A549 (cell line): ENCODE measurements at regions not wholly inside any gene's neighbourhood (a gene's known extent, or its start where the extent isn't known, plus 50 kb on each side); places are given as distances from the start of the nearest gene placed in this dataset.

Experiments
- ATAC-seq, 2 experiments: fragments of 200-7000 bp in 1 of 2; fragments of >200 bp in 1 of 2; cut with Nextera tagmentation in 1 of 2; cut with Tn5 transposase in 1 of 2; 3 replicates each; pipeline versions ENCODE4 v1.8.0 to v1.9.1; 2018 to 2020; ENCODE audit warnings: mild to moderate bottlenecking in 1 of 2, moderate library complexity in 1 of 2
- CTCF ChIA-PET: fragments of 300-600 bp; sonication (Branson Sonifier 250); formaldehyde crosslinking; extraction: SDS; loops from one replicate; lab custom pipeline; 2021; ENCODE audit warnings: antibody characterized with exemption, inconsistent platforms; lab: Yijun Ruan, JAX
- POLR2A ChIA-PET: fragments of 350-600 bp; formaldehyde crosslinking; extraction: SDS; loops from one replicate; lab custom pipeline; 2021; ENCODE audit warnings: antibody characterized with exemption, inconsistent platforms; lab: Yijun Ruan, JAX
- DNase-seq, 2 experiments: peaks; one replicate each; pipeline versions ENCODE4 v3.0.0 to v3.0.0-alpha.2; 2011 to 2016; ENCODE audit warnings: low read depth in 1 of 2, low spot score in 1 of 2
- FAIRE-seq: peaks from 2 replicates; lab custom pipeline; 2011; peaks lifted over from hg19 to GRCh38; lab: Jason Lieb, UNC
- H3K27ac ChIP-seq, 2 experiments: fragments of >200 bp; sonication (Bioruptor Twin); formaldehyde crosslinking; 3 replicates each; pipeline ENCODE4 v1.5.1; 2016 to 2017
- H3K4me1 ChIP-seq: fragments of >200 bp; sonication (Bioruptor Twin); formaldehyde crosslinking; 3 replicates; pipeline ENCODE4 v1.6.1; 2016
- H3K4me2 ChIP-seq: fragments of >200 bp; sonication (Bioruptor Twin); formaldehyde crosslinking; 3 replicates; pipeline ENCODE4 v1.6.1; 2016
- H3K4me3 ChIP-seq: fragments of >200 bp; sonication (Bioruptor Twin); formaldehyde crosslinking; 3 replicates; pipeline ENCODE4 v1.5.1; 2016
- H3K9me3 ChIP-seq: fragments of >200 bp; sonication (Bioruptor Twin); formaldehyde crosslinking; 3 replicates; pipeline ENCODE4 v1.6.1; 2016
- BHLHE40 ChIP-seq: IDR thresholded peaks from 2 replicates; pipeline ENCODE4 v1.6.1; 2012; ENCODE audit warnings: low read depth, low read length, inconsistent platforms
- CEBPB ChIP-seq, 2 experiments: fragments of >200 bp in 1 of 2; sonication (Bioruptor Twin) in 1 of 2; formaldehyde crosslinking in 1 of 2; IDR thresholded peaks; 2 replicates each; pipeline ENCODE4 v1.6.1; 2012 to 2016
- CHD2 ChIP-seq: fragments of 150-350 bp; IDR thresholded peaks from 2 replicates; pipeline ENCODE4 v1.6.1; 2014; ENCODE audit warnings: low read length; ENCODE audit not compliant: partially characterized antibody
- EHF ChIP-seq: fragments of 250-450 bp; sonication (Bioruptor Pico); IDR thresholded peaks from 2 replicates; pipeline ENCODE4 v1.5.0; 2020; ENCODE audit warnings: mild to moderate bottlenecking
- FOXS1 ChIP-seq: fragments of 250-450 bp; sonication (Bioruptor Pico); IDR thresholded peaks from 2 replicates; pipeline ENCODE4 v1.5.0; 2020; ENCODE audit warnings: mild to moderate bottlenecking, moderate library complexity
- HEYL ChIP-seq: fragments of 250-450 bp; sonication (Bioruptor Pico); IDR thresholded peaks from 2 replicates; pipeline ENCODE4 v1.8.0; 2021; ENCODE audit warnings: mild to moderate bottlenecking, moderate library complexity
- HOXB13 ChIP-seq: fragments of 250-450 bp; sonication (Bioruptor Pico); IDR thresholded peaks from 2 replicates; pipeline ENCODE4 v1.5.0; 2020; ENCODE audit warnings: low read depth, mild to moderate bottlenecking, moderate library complexity
- JUN ChIP-seq, 2 experiments: fragments of >200 bp; sonication (Bioruptor Twin); formaldehyde crosslinking; IDR thresholded peaks; 2 replicates in 1 of 2; 3 replicates in 1 of 2; pipeline ENCODE4 v1.6.1; 2016 to 2017
- NFE2L2 ChIP-seq: fragments of 150-350 bp; conservative IDR thresholded peaks from 2 replicates; pipeline ENCODE4 v1.6.1; 2014; ENCODE audit warnings: low read length
- PHF8 ChIP-seq: fragments of 200-600 bp; sonication (generic); IDR thresholded peaks from 2 replicates; pipeline ENCODE4 v1.6.1; 2016; ENCODE audit warnings: low read depth, mild to moderate bottlenecking, antibody characterized with exemption, moderate library complexity, borderline replicate concordance
- POLR2AphosphoS2 ChIP-seq: conservative IDR thresholded peaks from 2 replicates; pipeline ENCODE4 v1.6.1; 2012; ENCODE audit warnings: low read length, improper control_type of control experiment, inconsistent platforms
- RCOR1 ChIP-seq: fragments of 150-350 bp; IDR thresholded peaks from 2 replicates; pipeline ENCODE4 v1.6.1; 2014; ENCODE audit warnings: antibody characterized with exemption, low read length, low read depth
- RFX5 ChIP-seq: fragments of 450-650 bp; IDR thresholded peaks from 2 replicates; pipeline ENCODE4 v1.7.1; 2014; ENCODE audit warnings: antibody characterized with exemption, mild to moderate bottlenecking, moderate library complexity
- TFCP2L1 ChIP-seq: fragments of 250-450 bp; sonication (Bioruptor Pico); IDR thresholded peaks from 2 replicates; pipeline ENCODE4 v1.5.0; 2021; ENCODE audit warnings: mild to moderate bottlenecking
- TP53 ChIP-seq: fragments of 250-450 bp; sonication (Bioruptor Pico); IDR thresholded peaks from 2 replicates; pipeline ENCODE4 v1.5.0; 2021; ENCODE audit warnings: mild to moderate bottlenecking, moderate library complexity
- ZC3H11A ChIP-seq: fragments of 450-650 bp; IDR thresholded peaks from 2 replicates; pipeline ENCODE4 v1.6.1; 2014; ENCODE audit warnings: antibody characterized with exemption, mild to moderate bottlenecking
- ZFP36 ChIP-seq: fragments of 450-650 bp; IDR thresholded peaks from 2 replicates; pipeline ENCODE4 v1.6.1; 2014; ENCODE audit warnings: borderline replicate concordance; ENCODE audit not compliant: partially characterized antibody
- ZSCAN20 ChIP-seq: fragments of 250-450 bp; sonication (Bioruptor Pico); IDR thresholded peaks from 2 replicates; pipeline ENCODE4 v1.8.0; 2022; ENCODE audit warnings: mild to moderate bottlenecking, moderate library complexity
- WGBS: methylation state at CpG from one replicate; pipeline ENCODE4 v1.1.6; 2017; ENCODE audit errors: missing lambda C conversion rate; 5-methylcytosine and 5-hydroxymethylcytosine counted together
- TF ChIP-seq, protein P1 (sequence below): fragments of >200 bp; sonication (Bioruptor Twin); formaldehyde crosslinking; IDR thresholded peaks from 3 replicates; pipeline ENCODE4 v1.5.1; 2016
- TF ChIP-seq, protein P2 (sequence below): fragments of >200 bp; sonication (Bioruptor Twin); formaldehyde crosslinking; IDR thresholded peaks from 2 replicates; pipeline ENCODE4 v1.6.1; 2016

DNA sequence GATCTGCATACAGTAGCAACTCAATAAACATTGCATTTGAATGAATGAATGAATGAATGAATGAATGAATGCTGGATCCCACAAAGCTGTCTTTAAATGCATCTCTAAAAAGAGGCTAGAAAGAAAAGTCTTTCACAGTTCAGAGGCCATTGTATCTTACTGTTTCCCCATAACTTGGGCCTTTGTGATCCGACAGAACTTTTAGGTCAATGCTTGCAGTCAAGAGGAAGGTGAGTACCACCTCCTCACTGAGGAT lies 119.9 kb upstream of the COPS8 start:
- ChIA-PET CTCF (no interaction called here), POLR2A (no interaction called here)
- WGBS, result 67% methylated on average over 1 of the region's 1 CpG
- FAIRE-seq (no peak), DNase-seq (no peak), ATAC-seq (no peak)
- Histone ChIP-seq H3K27ac (no peak overlapping the region), H3K9me3 (no peaks in the 10 kb centered on the region), H3K4me3 (no peak overlapping the region), H3K4me1 (no peaks in the 10 kb centered on the region), H3K4me2 (no peak overlapping the region)
- TF ChIP-seq TP53 (CRISPR knock-in tag), result no peak

DNA sequence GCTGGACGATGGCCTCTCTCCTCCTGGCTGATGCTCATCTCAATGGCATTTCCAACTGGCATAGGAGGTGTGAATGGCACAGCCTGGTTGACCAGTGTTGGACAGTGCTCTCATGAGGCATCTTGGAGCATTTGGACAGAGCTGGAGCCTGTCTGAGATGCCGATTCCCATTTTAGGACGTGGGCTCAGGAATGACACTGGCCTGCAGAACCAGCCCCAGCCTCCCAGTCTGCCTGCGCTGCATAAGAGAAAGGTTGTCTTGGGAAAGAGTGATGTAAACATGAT lies 118.2 kb upstream of the COPS8 start:
- 71% methylated on average over 4 of the region's 4 CpGs for WGBS
- no peak for DNase-seq
- no peak for TF ChIP-seq TFCP2L1 (CRISPR knock-in tag)
- no peak for TF ChIP-seq FOXS1
- TF ChIP-seq ZFP36, result no peak
- no peak for TF ChIP-seq JUN (IDR thresholded peaks at IDR 0.05)
- TF ChIP-seq, all 56 proteins: peak for 0
- no peaks in the 10 kb centered on the region for H3K9me3 ChIP-seq
- no peak overlapping the region for H3K4me2 ChIP-seq
- no peak overlapping the region for H3K27ac ChIP-seq
- ChIA-PET CTCF (no interaction called here), POLR2A (no interaction called here)
- H3K4me1 ChIP-seq, result peaks cover 5% of the 10 kb centered on the region
- no peak for FAIRE-seq
- H3K4me3 ChIP-seq, result no peak overlapping the region
- no peak for ATAC-seq

DNA sequence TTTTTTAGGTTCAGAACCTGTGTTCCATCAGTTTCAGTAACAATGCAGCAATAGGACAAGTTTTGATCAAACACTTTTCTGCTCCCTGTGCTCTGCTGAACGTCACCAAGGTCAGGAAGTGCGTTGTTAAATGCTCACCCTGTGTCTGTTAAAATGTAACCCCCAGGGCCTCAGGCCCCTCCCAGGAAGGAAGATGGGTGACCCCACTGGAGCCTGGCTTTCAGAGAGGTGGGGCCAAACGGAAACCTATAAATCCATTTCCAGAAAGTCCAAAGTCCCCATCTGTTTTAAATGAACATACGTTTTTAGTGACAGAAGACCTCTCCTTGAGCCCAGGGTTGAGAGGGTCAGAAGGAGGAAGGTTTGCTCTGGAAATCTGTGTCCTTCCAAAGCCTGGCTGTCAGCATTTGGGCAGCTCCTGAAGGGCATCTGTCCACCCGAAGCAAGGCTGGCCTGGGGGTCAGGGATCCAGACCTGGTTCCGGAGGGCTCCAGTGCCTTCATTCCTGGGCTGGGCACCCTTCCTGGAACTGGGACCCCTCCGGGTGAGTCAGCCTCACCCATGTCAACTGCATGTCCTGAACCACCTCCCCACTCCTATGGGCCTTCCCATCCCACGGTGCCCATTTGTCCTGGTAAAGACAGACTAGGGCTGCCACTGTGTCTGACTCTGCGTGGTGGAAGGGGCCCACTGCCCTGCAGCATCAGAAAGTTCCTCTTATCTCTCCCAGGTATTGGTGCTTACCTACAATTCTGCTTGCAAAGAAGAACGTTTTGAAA lies 117.4 kb upstream of the COPS8 start:
- FAIRE-seq (no peak), DNase-seq (no peak), ATAC-seq (no peak)
- Histone ChIP-seq H3K4me1 (peaks cover 13% of the 10 kb centered on the region), H3K4me3 (no peak overlapping the region), H3K9me3 (no peaks in the 10 kb centered on the region), H3K27ac (no peak overlapping the region), H3K4me2 (no peak overlapping the region)
- TF ChIP-seq HEYL (CRISPR knock-in tag), result no peak
- TF ChIP-seq POLR2AphosphoS2, result no peak
- TF ChIP-seq RFX5, result no peak
- no peak for TF ChIP-seq ZC3H11A
- TF ChIP-seq NFE2L2, result no peak
- TF ChIP-seq CEBPB (IDR thresholded peaks at IDR 0.05), result no peak
- TF ChIP-seq, protein P1, sequence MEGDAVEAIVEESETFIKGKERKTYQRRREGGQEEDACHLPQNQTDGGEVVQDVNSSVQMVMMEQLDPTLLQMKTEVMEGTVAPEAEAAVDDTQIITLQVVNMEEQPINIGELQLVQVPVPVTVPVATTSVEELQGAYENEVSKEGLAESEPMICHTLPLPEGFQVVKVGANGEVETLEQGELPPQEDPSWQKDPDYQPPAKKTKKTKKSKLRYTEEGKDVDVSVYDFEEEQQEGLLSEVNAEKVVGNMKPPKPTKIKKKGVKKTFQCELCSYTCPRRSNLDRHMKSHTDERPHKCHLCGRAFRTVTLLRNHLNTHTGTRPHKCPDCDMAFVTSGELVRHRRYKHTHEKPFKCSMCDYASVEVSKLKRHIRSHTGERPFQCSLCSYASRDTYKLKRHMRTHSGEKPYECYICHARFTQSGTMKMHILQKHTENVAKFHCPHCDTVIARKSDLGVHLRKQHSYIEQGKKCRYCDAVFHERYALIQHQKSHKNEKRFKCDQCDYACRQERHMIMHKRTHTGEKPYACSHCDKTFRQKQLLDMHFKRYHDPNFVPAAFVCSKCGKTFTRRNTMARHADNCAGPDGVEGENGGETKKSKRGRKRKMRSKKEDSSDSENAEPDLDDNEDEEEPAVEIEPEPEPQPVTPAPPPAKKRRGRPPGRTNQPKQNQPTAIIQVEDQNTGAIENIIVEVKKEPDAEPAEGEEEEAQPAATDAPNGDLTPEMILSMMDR, result no peak
- TF ChIP-seq, protein P2, sequence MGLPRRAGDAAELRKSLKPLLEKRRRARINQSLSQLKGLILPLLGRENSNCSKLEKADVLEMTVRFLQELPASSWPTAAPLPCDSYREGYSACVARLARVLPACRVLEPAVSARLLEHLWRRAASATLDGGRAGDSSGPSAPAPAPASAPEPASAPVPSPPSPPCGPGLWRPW, result no peak
- no peak for TF ChIP-seq CHD2
- ChIA-PET POLR2A (no interaction called here), CTCF (no interaction called here)
- WGBS, result 58% methylated on average over 10 of the region's 10 CpGs

DNA sequence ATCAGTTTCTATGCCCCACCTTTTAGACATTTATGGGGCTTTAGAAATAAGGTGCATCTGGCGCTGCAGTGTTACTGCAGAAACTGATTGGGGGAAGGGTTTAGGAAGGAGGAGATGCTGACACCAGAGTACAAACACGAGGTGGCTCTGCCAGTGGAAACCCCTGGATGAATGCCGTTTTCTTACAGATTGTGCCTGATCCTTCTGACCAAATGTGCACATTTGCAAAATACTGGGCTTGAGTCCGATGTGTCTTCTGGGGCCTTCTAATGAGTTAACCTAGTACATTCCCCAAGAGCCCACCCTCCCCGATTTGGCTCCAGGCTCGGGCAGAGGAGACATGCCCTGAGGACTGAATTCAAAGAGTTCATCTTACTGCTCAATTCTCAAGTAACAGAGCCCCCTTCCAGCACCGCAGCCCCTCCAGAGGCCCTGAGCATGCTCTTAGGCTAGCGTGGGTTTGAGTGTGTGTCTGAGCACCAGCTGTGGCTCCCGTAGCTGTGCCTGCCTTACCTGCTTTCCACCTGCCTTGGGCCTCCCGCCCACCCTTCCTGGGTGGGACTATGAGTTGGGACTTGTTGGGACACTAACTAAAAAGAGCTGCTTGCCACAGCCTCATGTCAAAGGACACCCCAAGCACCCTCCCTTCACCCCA lies 116.7 kb upstream of the COPS8 start:
- H3K9me3 ChIP-seq, result no peaks in the 10 kb centered on the region
- TF ChIP-seq ZSCAN20 (CRISPR knock-in tag), result no peak
- no peak for TF ChIP-seq PHF8
- no peak for TF ChIP-seq HOXB13
- TF ChIP-seq BHLHE40, result no peak
- no peak for TF ChIP-seq RCOR1
- TF ChIP-seq EHF (CRISPR knock-in tag), result no peak
- no peak for FAIRE-seq
- no peak for ATAC-seq
- H3K4me2 ChIP-seq, result no peak overlapping the region
- H3K4me3 ChIP-seq, result no peak overlapping the region
- H3K27ac ChIP-seq, result no peak overlapping the region
- ChIA-PET POLR2A (no interaction called here), CTCF (no interaction called here)
- DNase-seq, result no peak
- peaks cover 16% of the 10 kb centered on the region for H3K4me1 ChIP-seq
- WGBS, result 50% methylated on average over 9 of the region's 10 CpGs
